ENCODE measurements at regions not wholly inside any gene's neighbourhood (a gene's known extent, or its start where the extent isn't known, plus 50 kb on each side); places are given as distances from the start of the nearest gene placed in this dataset.

- no peak overlapping the region for H3K4me3 ChIP-seq (ENCODE audit: low read length)
- no peak for TF ChIP-seq CTCF (conservative IDR thresholded peaks at IDR 0.05; ENCODE audit: low read length)
- no peak for DNase-seq (ENCODE audit: low read depth)
These were observed 171.6 kb upstream of the EGFLAM start for GRCh38 chr5:38086777-38087176.

DNA sequence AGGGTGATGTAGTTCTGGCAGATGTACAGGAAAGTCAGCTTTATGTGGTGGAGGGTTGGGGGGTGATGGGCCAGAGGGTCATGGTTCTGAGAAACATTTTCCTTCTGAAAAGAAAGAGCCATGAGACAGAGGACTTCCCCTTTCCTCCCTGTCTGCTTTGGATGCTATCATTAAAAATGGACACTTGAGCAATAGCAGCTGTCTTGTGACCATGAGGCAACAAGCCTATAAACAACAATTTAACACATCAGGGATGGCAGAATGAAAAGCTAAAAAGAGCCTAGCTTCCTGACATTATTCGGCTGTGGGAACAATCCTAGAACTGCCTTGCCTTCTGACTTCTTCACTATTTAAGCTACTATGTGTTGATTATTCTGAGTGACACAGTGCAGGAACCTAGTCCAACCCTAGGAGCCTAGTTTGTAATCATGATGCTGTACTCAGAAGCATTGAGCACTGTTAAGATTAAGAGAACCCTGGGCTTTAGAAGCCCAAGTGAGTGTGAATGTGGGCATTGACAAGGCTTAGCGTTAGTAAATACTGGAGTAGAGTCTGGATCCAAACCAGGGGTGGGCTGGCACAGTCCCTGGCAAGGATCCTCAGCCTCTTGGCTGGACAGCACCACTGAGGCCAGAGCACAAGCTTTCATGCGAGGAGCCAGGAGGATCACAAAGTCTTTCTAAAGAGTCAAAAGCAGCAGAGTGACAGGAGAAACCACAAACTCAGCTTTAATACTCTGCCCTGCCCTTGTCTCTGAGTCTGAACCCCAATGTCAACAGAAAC is 178.5 kb upstream of the EGFLAM start:
- no peak for TF ChIP-seq CTCF (conservative IDR thresholded peaks at IDR 0.05; ENCODE audit: low read length)
- no peak overlapping the region for H3K4me3 ChIP-seq (ENCODE audit: low read length)
- DNase-seq (ENCODE audit: low read depth): no peak

GRCh38 chr5:38078161-38078560 is 180.2 kb upstream of the EGFLAM start:
- H3K4me3 ChIP-seq (ENCODE audit: low read length): no peak overlapping the region
- TF ChIP-seq CTCF (conservative IDR thresholded peaks at IDR 0.05; ENCODE audit: low read length): no peak
- peak; percentile 16 for DNase-seq (ENCODE audit: low read depth)

- no peak for TF ChIP-seq CTCF (conservative IDR thresholded peaks at IDR 0.05; ENCODE audit: low read length)
- no peak overlapping the region for H3K4me3 ChIP-seq (ENCODE audit: low read length)
- DNase-seq (ENCODE audit: low read depth): no peak
These were observed 180.7 kb upstream of the EGFLAM start for GRCh38 chr5:38077652-38078051.

- no peak for TF ChIP-seq CTCF (conservative IDR thresholded peaks at IDR 0.05; ENCODE audit: low read length)
- no peak for DNase-seq (ENCODE audit: low read depth)
- H3K4me3 ChIP-seq (ENCODE audit: low read length): no peak overlapping the region
These were observed 186.3 kb upstream of the EGFLAM start for GRCh38 chr5:38071831-38072694.

DNA sequence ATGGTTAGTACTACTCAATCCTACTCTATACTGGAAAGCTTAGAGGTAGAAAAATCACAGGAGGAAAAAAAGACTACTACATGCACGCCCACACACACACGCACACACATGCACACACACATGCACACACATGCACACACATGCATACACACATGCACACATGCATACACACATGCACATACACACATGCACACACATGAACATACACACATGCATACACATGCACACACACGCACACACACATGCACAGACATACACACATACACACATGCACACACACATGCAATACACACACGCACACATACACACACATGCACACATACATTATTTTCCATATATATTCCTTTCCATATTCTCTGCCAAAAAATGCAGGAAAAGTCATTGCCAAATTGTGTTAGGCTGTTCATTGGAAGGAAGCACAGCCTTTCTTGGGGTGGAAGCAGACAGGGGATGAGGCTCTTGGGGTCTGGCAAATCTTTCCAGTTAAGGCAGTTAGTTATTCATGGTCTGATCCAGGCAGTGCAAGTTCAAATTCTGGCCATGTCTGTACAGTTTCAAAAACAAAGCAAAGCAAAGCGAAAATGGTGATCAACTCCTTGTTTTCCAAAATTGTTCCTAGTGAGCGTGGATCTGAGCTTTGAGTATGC is 187.9 kb upstream of the EGFLAM start:
- no peak overlapping the region for H3K4me3 ChIP-seq (ENCODE audit: low read length)
- TF ChIP-seq CTCF (conservative IDR thresholded peaks at IDR 0.05; ENCODE audit: low read length): no peak
- DNase-seq (ENCODE audit: low read depth): no peak
